BLaER1 treated with 17β-estradiol and CSF1 and Interleukin-3, amounts not matched to agents 10 nM and 100 nM (cell line): ENCODE measurements at regions not wholly inside any gene's neighbourhood (a gene's known extent, or its start where the extent isn't known, plus 50 kb on each side); places are given as distances from the start of the nearest gene placed in this dataset.

ENCODE experiments used
- H3K27ac ChIP-seq, 11 experiments: shearing (Covaris generic); formaldehyde crosslinking; 2 replicates each; pipeline ENCODE4 v1.8.1; 2022
- H3K27me3 ChIP-seq, 11 experiments: shearing (Covaris generic); formaldehyde crosslinking; 2 replicates each; pipeline ENCODE4 v1.8.1; 2022
- H3K36me3 ChIP-seq, 11 experiments: shearing (Covaris generic); formaldehyde crosslinking; 2 replicates each; pipeline ENCODE4 v1.8.1; 2022
- H3K4me1 ChIP-seq, 10 experiments: shearing (Covaris generic); formaldehyde crosslinking; 2 replicates each; pipeline ENCODE4 v1.8.1; 2022
- H3K4me2 ChIP-seq, 11 experiments: shearing (Covaris generic); formaldehyde crosslinking; 2 replicates each; pipeline ENCODE4 v1.8.1; 2022
- H3K4me3 ChIP-seq, 10 experiments: shearing (Covaris generic); formaldehyde crosslinking; 2 replicates each; pipeline ENCODE4 v1.8.1; 2022
- H3K9ac ChIP-seq, 11 experiments: shearing (Covaris generic); formaldehyde crosslinking; 2 replicates each; pipeline ENCODE4 v1.8.1; 2022
- H3K9me3 ChIP-seq, 11 experiments: shearing (Covaris generic); formaldehyde crosslinking; replicated peaks in 1 of 11; 2 replicates each; pipeline ENCODE4 v1.8.1; 2022
- H4K20me1 ChIP-seq, 11 experiments: shearing (Covaris generic); formaldehyde crosslinking; 2 replicates each; pipeline ENCODE4 v1.8.1; 2022
- Cebpa-rat ChIP-seq, 11 experiments: shearing (Covaris generic); IDR thresholded peaks; 2 replicates each; pipeline ENCODE4 v1.8.1; 2022

GRCh38 chrX:149992918-149993317, 54.6 kb upstream of the EOLA2 start:
- no peak overlapping the region for H3K27ac ChIP-seq
- no peak overlapping the region for H3K4me3 ChIP-seq
- H3K27me3 ChIP-seq: no peaks in the 10 kb centered on the region
- no peak overlapping the region for H3K4me2 ChIP-seq
- 0 out of 22 replicates have a peak, but pooled peaks cover 0 to under 1% (median 0%) of the 10 kb centered on the region in 11 experiments for H3K36me3 ChIP-seq
- no peak for TF ChIP-seq Cebpa-rat (IDR thresholded peaks at IDR 0.05)
- no peak overlapping the region for H3K9ac ChIP-seq
- no peaks in the 10 kb centered on the region for H4K20me1 ChIP-seq
- peaks cover 0 to 1% (median 0%) of the 10 kb centered on the region in 10 experiments; a peak in 1 of 20 replicates for H3K4me1 ChIP-seq
- peaks cover 1 to 9% (median 5%) of the 10 kb centered on the region in 11 experiments; a peak in 15 of 22 replicates for H3K9me3 ChIP-seq

- Histone ChIP-seq H3K4me2 (no peak overlapping the region), H4K20me1 (no peaks in the 10 kb centered on the region), H3K27ac (no peak overlapping the region), H3K4me3 (no peak overlapping the region), H3K36me3 (0 out of 22 replicates have a peak, but pooled peaks cover 0 to 4% (median 0%) of the 10 kb centered on the region in 11 experiments), H3K9ac (no peak overlapping the region), H3K27me3 (no peaks in the 10 kb centered on the region), H3K4me1 (no peaks in the 10 kb centered on the region), H3K9me3 (peaks cover 6 to 17% (median 11%) of the 10 kb centered on the region in 11 experiments; a peak in 15 of 22 replicates)
- TF ChIP-seq Cebpa-rat (IDR thresholded peaks at IDR 0.05): no peak
Measured at GRCh38 chrX:149993989-149994388, 55.7 kb upstream of the EOLA2 start.

- Histone ChIP-seq H4K20me1 (no peaks in the 10 kb centered on the region), H3K4me1 (no peaks in the 10 kb centered on the region), H3K27ac (no peak overlapping the region), H3K9ac (no peak overlapping the region), H3K36me3 (0 out of 22 replicates have a peak, but pooled peaks cover 0 to 4% (median 0%) of the 10 kb centered on the region in 11 experiments), H3K4me3 (no peak overlapping the region), H3K9me3 (peaks cover 6 to 17% (median 11%) of the 10 kb centered on the region in 11 experiments; a peak in 15 of 22 replicates), H3K4me2 (no peak overlapping the region), H3K27me3 (no peaks in the 10 kb centered on the region)
- TF ChIP-seq Cebpa-rat (IDR thresholded peaks at IDR 0.05): no peak
Measured at GRCh38 chrX:149996515-149996914, 58.2 kb upstream of the EOLA2 start.

- H3K9ac ChIP-seq: no peak overlapping the region
- no peak overlapping the region for H3K4me2 ChIP-seq
- no peaks in the 10 kb centered on the region for H3K27me3 ChIP-seq
- 0 out of 20 replicates have a peak, but pooled peaks cover 0 to 3% (median 0%) of the 10 kb centered on the region in 10 experiments for H3K4me1 ChIP-seq
- TF ChIP-seq Cebpa-rat (IDR thresholded peaks at IDR 0.05): no peak
- no peaks in the 10 kb centered on the region for H3K36me3 ChIP-seq
- H3K27ac ChIP-seq: no peak overlapping the region
- H4K20me1 ChIP-seq: no peaks in the 10 kb centered on the region
- H3K9me3 ChIP-seq: no peaks in the 10 kb centered on the region
- H3K4me3 ChIP-seq: no peak overlapping the region
Measured at GRCh38 chrX:150005027-150005426, 66.7 kb upstream of the EOLA2 start.

- Histone ChIP-seq H3K36me3 (no peaks in the 10 kb centered on the region), H3K27ac (no peak overlapping the region), H3K9ac (no peak overlapping the region), H3K9me3 (no peaks in the 10 kb centered on the region), H3K4me2 (0 out of 22 replicates have a peak overlapping the region, but pooled peaks of 1 of the 11 experiments have one; percentile 18), H4K20me1 (no peaks in the 10 kb centered on the region), H3K4me1 (0 out of 20 replicates have a peak, but pooled peaks cover 0 to 3% (median 0%) of the 10 kb centered on the region in 10 experiments), H3K4me3 (no peak overlapping the region), H3K27me3 (no peaks in the 10 kb centered on the region)
- no peak for TF ChIP-seq Cebpa-rat (IDR thresholded peaks at IDR 0.05)
Measured at GRCh38 chrX:150007356-150007755, 69.1 kb upstream of the EOLA2 start.

GRCh38 chrX:150012647-150013381, 74.5 kb upstream of the EOLA2 start:
- Histone ChIP-seq H3K27ac (no peak overlapping the region), H3K9ac (no peak overlapping the region), H3K4me3 (no peak overlapping the region), H3K9me3 (no peaks in the 10 kb centered on the region), H4K20me1 (no peaks in the 10 kb centered on the region), H3K4me2 (no peak overlapping the region), H3K27me3 (no peaks in the 10 kb centered on the region), H3K4me1 (no peaks in the 10 kb centered on the region), H3K36me3 (no peaks in the 10 kb centered on the region)
- no peak for TF ChIP-seq Cebpa-rat (IDR thresholded peaks at IDR 0.05)

GRCh38 chrX:150014525-150014924, 76.2 kb upstream of the EOLA2 start:
- TF ChIP-seq Cebpa-rat (IDR thresholded peaks at IDR 0.05): no peak
- Histone ChIP-seq H4K20me1 (no peaks in the 10 kb centered on the region), H3K4me2 (no peak overlapping the region), H3K4me1 (no peaks in the 10 kb centered on the region), H3K4me3 (no peak overlapping the region), H3K27ac (no peak overlapping the region), H3K9me3 (no peaks in the 10 kb centered on the region), H3K27me3 (no peaks in the 10 kb centered on the region), H3K36me3 (no peaks in the 10 kb centered on the region), H3K9ac (no peak overlapping the region)

GRCh38 chrX:150017868-150018267, 79.6 kb upstream of the EOLA2 start:
- H3K4me2 ChIP-seq: no peak overlapping the region
- H3K27me3 ChIP-seq: no peaks in the 10 kb centered on the region
- no peaks in the 10 kb centered on the region for H3K4me1 ChIP-seq
- no peak overlapping the region for H3K9ac ChIP-seq
- H3K36me3 ChIP-seq: no peaks in the 10 kb centered on the region
- H3K9me3 ChIP-seq: peaks cover 0 to 3% (median 0%) of the 10 kb centered on the region in 11 experiments; a peak in 2 of 22 replicates
- H4K20me1 ChIP-seq: no peaks in the 10 kb centered on the region
- TF ChIP-seq Cebpa-rat (IDR thresholded peaks at IDR 0.05): no peak
- H3K4me3 ChIP-seq: no peak overlapping the region
- no peak overlapping the region for H3K27ac ChIP-seq

- Histone ChIP-seq H3K36me3 (no peaks in the 10 kb centered on the region), H3K4me3 (no peak overlapping the region), H3K9ac (no peak overlapping the region), H3K27me3 (no peaks in the 10 kb centered on the region), H3K4me2 (no peak overlapping the region), H3K4me1 (no peaks in the 10 kb centered on the region), H3K27ac (no peak overlapping the region), H4K20me1 (no peaks in the 10 kb centered on the region), H3K9me3 (peaks cover 0 to 6% (median 0%) of the 10 kb centered on the region in 11 experiments; a peak in 3 of 22 replicates)
- TF ChIP-seq Cebpa-rat (IDR thresholded peaks at IDR 0.05): no peak
Measured at GRCh38 chrX:150018931-150019361, 80.7 kb upstream of the EOLA2 start.

- Histone ChIP-seq H3K4me2 (no peak overlapping the region), H3K36me3 (no peaks in the 10 kb centered on the region), H3K27me3 (no peaks in the 10 kb centered on the region), H3K4me3 (no peak overlapping the region), H3K9me3 (peaks cover 0 to 20% (median 9%) of the 10 kb centered on the region in 11 experiments; a peak in 14 of 22 replicates), H3K9ac (no peak overlapping the region), H3K4me1 (no peaks in the 10 kb centered on the region), H3K27ac (no peak overlapping the region), H4K20me1 (no peaks in the 10 kb centered on the region)
- no peak for TF ChIP-seq Cebpa-rat (IDR thresholded peaks at IDR 0.05)
Measured at GRCh38 chrX:150028692-150029091, 90.4 kb upstream of the EOLA2 start.
